Nephron progenitor cell (in vitro differentiated cells): ENCODE measurements at regions not wholly inside any gene's neighbourhood (a gene's known extent, or its start where the extent isn't known, plus 50 kb on each side); places are given as distances from the start of the nearest gene placed in this dataset.

Source experiments
- DNase-seq: peaks from one replicate; pipeline ENCODE4 v3.0.0; 2021
- H3K27ac Mint-ChIP-seq: 2 replicates; pipeline ENCODE4 v1.8.0; 2021; ENCODE audit warnings: mild to moderate bottlenecking, moderate library complexity, mixed read lengths
- H3K27me3 Mint-ChIP-seq: 2 replicates; pipeline ENCODE4 v1.8.0; 2021; ENCODE audit warnings: mild to moderate bottlenecking, low read depth, mixed read lengths; ENCODE audit not compliant: poor library complexity
- H3K36me3 Mint-ChIP-seq: 2 replicates; pipeline ENCODE4 v1.8.0; 2021; ENCODE audit warnings: low read depth, mixed read lengths
- H3K4me1 Mint-ChIP-seq: 2 replicates; pipeline ENCODE4 v1.8.0; 2021; ENCODE audit warnings: mixed read lengths
- H3K4me3 Mint-ChIP-seq: 2 replicates; pipeline ENCODE4 v1.8.0; 2021; ENCODE audit warnings: mild to moderate bottlenecking, moderate library complexity, mixed read lengths
- H3K9me3 Mint-ChIP-seq: 2 replicates; pipeline ENCODE4 v1.8.0; 2021; ENCODE audit warnings: mild to moderate bottlenecking, moderate library complexity, mixed read lengths
- CTCF ChIP-seq: fragments of 200-600 bp; sonication (generic); IDR thresholded peaks from 2 replicates; pipeline ENCODE4 v1.5.0; 2021; ENCODE audit warnings: antibody characterized with exemption

- H3K4me1 Mint-ChIP-seq, result no peaks in the 10 kb centered on the region
- no peak overlapping the region for H3K4me3 Mint-ChIP-seq
- no peak for TF ChIP-seq CTCF
- no peak overlapping the region for H3K27ac Mint-ChIP-seq
- DNase-seq, result no peak
- peaks cover 3% of the 10 kb centered on the region for H3K27me3 Mint-ChIP-seq
- peaks cover 10% of the 10 kb centered on the region for H3K36me3 Mint-ChIP-seq
- H3K9me3 Mint-ChIP-seq, result peaks cover 17% of the 10 kb centered on the region
Observed at GRCh38 chr3:168859143-168859542, 763.4 kb upstream of the GOLIM4 start.

GRCh38 chr3:168858327-168858726 is 762.6 kb upstream of the GOLIM4 start:
- Mint-ChIP-seq H3K9me3 (peaks cover 20% of the 10 kb centered on the region), H3K4me1 (no peaks in the 10 kb centered on the region), H3K27me3 (peaks cover 3% of the 10 kb centered on the region), H3K36me3 (peaks cover 10% of the 10 kb centered on the region), H3K27ac (no peak overlapping the region), H3K4me3 (no peak overlapping the region)
- TF ChIP-seq CTCF, result no peak
- no peak for DNase-seq

GRCh38 chr3:168850109-168850508 is 754.4 kb upstream of the GOLIM4 start:
- no peaks in the 10 kb centered on the region for H3K36me3 Mint-ChIP-seq
- H3K27me3 Mint-ChIP-seq, result peaks cover 22% of the 10 kb centered on the region
- DNase-seq, result no peak
- no peaks in the 10 kb centered on the region for H3K4me1 Mint-ChIP-seq
- H3K9me3 Mint-ChIP-seq, result peaks cover 23% of the 10 kb centered on the region
- H3K27ac Mint-ChIP-seq, result no peak overlapping the region
- H3K4me3 Mint-ChIP-seq, result no peak overlapping the region
- no peak for TF ChIP-seq CTCF

- H3K9me3 Mint-ChIP-seq, result peaks cover 16% of the 10 kb centered on the region
- no peaks in the 10 kb centered on the region for H3K4me1 Mint-ChIP-seq
- peaks cover 31% of the 10 kb centered on the region for H3K27me3 Mint-ChIP-seq
- no peak overlapping the region for H3K27ac Mint-ChIP-seq
- no peak overlapping the region for H3K4me3 Mint-ChIP-seq
- peak; percentile 12 for DNase-seq
- no peaks in the 10 kb centered on the region for H3K36me3 Mint-ChIP-seq
- peak; percentile 57 for TF ChIP-seq CTCF
Observed at GRCh38 chr3:168847291-168847883, 751.7 kb upstream of the GOLIM4 start.

GRCh38 chr3:168844894-168845482 is 749.3 kb upstream of the GOLIM4 start:
- Mint-ChIP-seq H3K36me3 (no peaks in the 10 kb centered on the region), H3K27ac (no peak overlapping the region), H3K4me3 (no peak overlapping the region), H3K9me3 (peaks cover 4% of the 10 kb centered on the region), H3K4me1 (no peaks in the 10 kb centered on the region), H3K27me3 (peaks cover 27% of the 10 kb centered on the region)
- no peak for TF ChIP-seq CTCF
- no peak for DNase-seq

- no peak for DNase-seq
- H3K4me3 Mint-ChIP-seq, result no peak overlapping the region
- H3K27ac Mint-ChIP-seq, result no peak overlapping the region
- H3K27me3 Mint-ChIP-seq, result peaks cover 27% of the 10 kb centered on the region
- H3K4me1 Mint-ChIP-seq, result no peaks in the 10 kb centered on the region
- H3K9me3 Mint-ChIP-seq, result peaks cover 4% of the 10 kb centered on the region
- TF ChIP-seq CTCF, result no peak
- H3K36me3 Mint-ChIP-seq, result no peaks in the 10 kb centered on the region
Observed at GRCh38 chr3:168844472-168844871, 748.7 kb upstream of the GOLIM4 start.
